Endothelial cell (in vitro differentiated cells): ENCODE measurements at regions not wholly inside any gene's neighbourhood (a gene's known extent, or its start where the extent isn't known, plus 50 kb on each side); places are given as distances from the start of the nearest gene placed in this dataset.

Experiments
- DNase-seq: peaks from one replicate; pipeline ENCODE4 v3.0.0; 2021; ENCODE audit warnings: low spot score
- H3K27ac Mint-ChIP-seq: one replicate; pipeline ENCODE4 v1.8.0; 2021; ENCODE audit warnings: mixed read lengths, inconsistent platforms; ENCODE audit not compliant: unreplicated experiment
- H3K27me3 Mint-ChIP-seq: one replicate; pipeline ENCODE4 v1.8.0; 2021; ENCODE audit warnings: mild to moderate bottlenecking, moderate library complexity, mixed read lengths, inconsistent platforms; ENCODE audit not compliant: unreplicated experiment
- H3K36me3 Mint-ChIP-seq: one replicate; pipeline ENCODE4 v1.8.0; 2021; ENCODE audit warnings: mild to moderate bottlenecking, low read depth, mixed read lengths, inconsistent platforms; ENCODE audit not compliant: unreplicated experiment
- H3K4me1 Mint-ChIP-seq: one replicate; pipeline ENCODE4 v1.8.0; 2021; ENCODE audit warnings: mild to moderate bottlenecking, mixed read lengths, inconsistent platforms; ENCODE audit not compliant: unreplicated experiment
- H3K4me3 Mint-ChIP-seq: one replicate; pipeline ENCODE4 v1.8.0; 2021; ENCODE audit warnings: mild to moderate bottlenecking, mixed read lengths, inconsistent platforms; ENCODE audit not compliant: unreplicated experiment
- H3K9me3 Mint-ChIP-seq: one replicate; pipeline ENCODE4 v1.8.0; 2021; ENCODE audit warnings: mixed read lengths, inconsistent platforms; ENCODE audit not compliant: unreplicated experiment
- TF ChIP-seq, protein P1 (sequence below): fragments of 200-600 bp; sonication (generic); IDR thresholded peaks from one replicate; pipeline ENCODE4 v1.5.0; 2021; ENCODE audit warnings: antibody characterized with exemption; ENCODE audit not compliant: unreplicated experiment

DNA sequence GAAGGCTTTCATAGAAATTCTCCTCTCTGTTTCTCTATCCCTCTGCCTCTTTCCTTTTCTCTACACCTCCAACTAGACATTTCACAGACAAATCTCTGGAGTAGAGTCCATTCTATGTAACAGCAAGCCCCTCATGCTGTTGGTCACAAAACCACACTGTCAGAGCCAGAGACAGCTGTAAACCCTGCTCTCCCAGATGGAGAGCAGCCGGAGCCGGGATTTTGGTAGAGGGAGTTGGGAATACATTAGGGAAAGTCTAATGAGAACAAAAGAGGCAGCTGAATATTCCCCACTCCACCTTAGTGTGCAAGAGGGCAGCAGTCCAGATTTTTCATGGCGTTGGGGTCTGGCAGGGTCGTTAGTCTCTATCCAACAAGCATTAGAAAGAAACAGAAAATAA is 68.3 kb upstream of the EDN1 start:
- Mint-ChIP-seq H3K4me3 (no peak overlapping the region), H3K4me1 (no peaks in the 10 kb centered on the region), H3K9me3 (no peaks in the 10 kb centered on the region), H3K36me3 (no peaks in the 10 kb centered on the region), H3K27ac (no peak overlapping the region), H3K27me3 (no peaks in the 10 kb centered on the region)
- DNase-seq: no peak
- TF ChIP-seq, protein P1, sequence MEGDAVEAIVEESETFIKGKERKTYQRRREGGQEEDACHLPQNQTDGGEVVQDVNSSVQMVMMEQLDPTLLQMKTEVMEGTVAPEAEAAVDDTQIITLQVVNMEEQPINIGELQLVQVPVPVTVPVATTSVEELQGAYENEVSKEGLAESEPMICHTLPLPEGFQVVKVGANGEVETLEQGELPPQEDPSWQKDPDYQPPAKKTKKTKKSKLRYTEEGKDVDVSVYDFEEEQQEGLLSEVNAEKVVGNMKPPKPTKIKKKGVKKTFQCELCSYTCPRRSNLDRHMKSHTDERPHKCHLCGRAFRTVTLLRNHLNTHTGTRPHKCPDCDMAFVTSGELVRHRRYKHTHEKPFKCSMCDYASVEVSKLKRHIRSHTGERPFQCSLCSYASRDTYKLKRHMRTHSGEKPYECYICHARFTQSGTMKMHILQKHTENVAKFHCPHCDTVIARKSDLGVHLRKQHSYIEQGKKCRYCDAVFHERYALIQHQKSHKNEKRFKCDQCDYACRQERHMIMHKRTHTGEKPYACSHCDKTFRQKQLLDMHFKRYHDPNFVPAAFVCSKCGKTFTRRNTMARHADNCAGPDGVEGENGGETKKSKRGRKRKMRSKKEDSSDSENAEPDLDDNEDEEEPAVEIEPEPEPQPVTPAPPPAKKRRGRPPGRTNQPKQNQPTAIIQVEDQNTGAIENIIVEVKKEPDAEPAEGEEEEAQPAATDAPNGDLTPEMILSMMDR: no peak

GRCh38 chr6:12222405-12223366 is 67.5 kb upstream of the EDN1 start:
- Mint-ChIP-seq H3K36me3 (no peaks in the 10 kb centered on the region), H3K27ac (no peak overlapping the region), H3K27me3 (peaks cover 2% of the 10 kb centered on the region), H3K4me1 (no peaks in the 10 kb centered on the region), H3K9me3 (no peaks in the 10 kb centered on the region), H3K4me3 (no peak overlapping the region)
- TF ChIP-seq, protein P1: no peak
- DNase-seq: no peak

DNA sequence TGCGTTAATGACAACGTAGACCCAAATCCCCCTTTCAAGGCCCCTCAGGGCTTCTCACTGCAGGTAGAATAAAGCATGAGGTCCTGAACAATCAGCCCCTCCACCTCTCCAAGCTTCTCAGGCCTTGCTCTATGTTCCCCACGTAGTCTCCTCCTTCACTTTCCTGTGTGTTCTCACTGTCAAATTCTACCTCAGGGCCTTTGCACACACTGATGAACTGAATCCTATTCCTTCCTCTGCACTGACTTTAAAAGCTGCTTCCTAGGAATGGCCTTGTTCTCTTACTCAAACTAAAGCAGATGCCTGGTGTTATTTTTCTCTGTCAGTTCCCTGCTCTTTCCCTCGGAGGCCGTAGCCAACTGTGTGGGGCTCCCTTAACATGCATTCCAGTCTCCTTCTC is 66.8 kb upstream of the EDN1 start:
- Mint-ChIP-seq H3K36me3 (no peaks in the 10 kb centered on the region), H3K27ac (no peak overlapping the region), H3K4me1 (no peaks in the 10 kb centered on the region), H3K9me3 (no peaks in the 10 kb centered on the region), H3K27me3 (peaks cover 2% of the 10 kb centered on the region), H3K4me3 (no peak overlapping the region)
- DNase-seq: no peak
- TF ChIP-seq, protein P1: no peak

DNA sequence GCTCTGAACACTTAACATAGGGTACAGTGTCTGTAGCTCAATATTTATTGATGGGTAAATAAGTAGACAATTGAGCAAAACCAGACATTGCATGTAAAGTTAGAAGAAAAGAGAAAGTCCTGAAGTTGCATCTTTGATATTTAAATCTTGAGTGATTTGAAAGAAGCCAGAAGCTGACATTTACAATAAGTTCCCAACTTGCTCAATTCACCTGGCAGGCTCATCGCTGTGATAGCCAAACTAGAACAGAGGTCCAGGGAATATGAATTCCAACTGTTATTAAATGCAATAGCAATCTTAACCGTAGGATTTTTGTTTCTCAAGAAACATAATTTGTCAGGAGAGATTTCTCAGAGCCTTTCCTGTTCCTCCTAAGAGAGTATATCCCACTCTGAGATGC is 65.9 kb upstream of the EDN1 start:
- H3K36me3 Mint-ChIP-seq: no peaks in the 10 kb centered on the region
- no peak for DNase-seq
- H3K4me3 Mint-ChIP-seq: no peak overlapping the region
- H3K4me1 Mint-ChIP-seq: no peaks in the 10 kb centered on the region
- no peak overlapping the region for H3K27ac Mint-ChIP-seq
- no peaks in the 10 kb centered on the region for H3K9me3 Mint-ChIP-seq
- H3K27me3 Mint-ChIP-seq: peaks cover 2% of the 10 kb centered on the region
- TF ChIP-seq, protein P1: no peak

DNA sequence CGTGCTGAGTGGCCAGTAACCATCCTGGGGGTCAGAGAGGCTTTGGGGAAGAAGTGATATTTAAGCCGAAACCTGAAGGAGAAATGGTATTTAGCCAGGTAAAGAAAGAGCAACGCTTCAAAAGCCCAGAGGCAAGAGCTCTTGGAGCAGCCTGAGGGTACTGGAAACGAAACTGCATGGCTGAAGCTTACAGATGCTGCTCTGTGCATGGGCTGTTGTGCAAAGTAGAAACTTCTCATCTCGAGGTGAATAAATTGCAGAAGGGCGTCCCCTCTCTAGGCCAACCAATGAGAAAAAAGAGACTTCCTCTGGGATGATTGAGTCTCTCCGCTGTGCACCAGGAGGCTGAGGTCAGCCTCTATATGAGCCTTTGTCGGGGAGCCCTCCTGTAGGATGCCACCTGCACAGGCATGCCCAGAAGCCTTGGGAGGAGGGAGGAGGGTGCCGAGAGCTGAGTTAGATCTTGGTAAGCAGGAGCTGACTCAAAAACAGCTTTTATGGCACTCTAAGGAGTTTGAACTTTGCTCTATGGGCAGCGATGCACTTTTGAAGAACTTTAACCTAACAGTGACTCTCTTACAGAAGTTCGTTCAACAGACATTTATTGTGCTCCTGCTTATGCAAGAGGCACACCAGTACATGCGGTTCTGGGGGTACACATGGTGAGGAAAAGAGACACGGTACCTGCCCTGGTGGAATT is 61.6 kb upstream of the EDN1 start:
- Mint-ChIP-seq H3K27ac (no peak overlapping the region), H3K4me1 (no peaks in the 10 kb centered on the region)

More for the DNA sequence above, 61.6 kb upstream of the EDN1 start:
- Mint-ChIP-seq H3K9me3 (no peaks in the 10 kb centered on the region), H3K27me3 (peaks cover 2% of the 10 kb centered on the region), H3K36me3 (no peaks in the 10 kb centered on the region), H3K4me3 (no peak overlapping the region)
- TF ChIP-seq, protein P1: no peak
- DNase-seq: no peak
